ENCODE measurements at regions not wholly inside any gene's neighbourhood (a gene's known extent, or its start where the extent isn't known, plus 50 kb on each side); places are given as distances from the start of the nearest gene placed in this dataset.

GRCh38 chr18:30613467-30613801, 429.1 kb downstream of the DSC3 start:
- Histone ChIP-seq H3K9me2 (replicated peaks; ENCODE audit: control insufficient read depth, low read length) (no peaks in the 10 kb centered on the region), H3K79me2 (ENCODE audit: control insufficient read depth, low read length) (no peaks in the 10 kb centered on the region), H3K27ac (ENCODE audit: low read depth, low read length) (no peak overlapping the region), H3F3A (ENCODE audit: control insufficient read depth, insufficient read depth) (no peaks in the 10 kb centered on the region), H3K9me3 (ENCODE audit: control insufficient read depth, insufficient read depth, low read length) (no peaks in the 10 kb centered on the region), H3K4me1 (ENCODE audit: control insufficient read depth, low read length) (no peaks in the 10 kb centered on the region), H4K20me1 (ENCODE audit: control insufficient read depth, insufficient read depth, low read depth, low read length) (no peaks in the 10 kb centered on the region), H3K4me3 (ENCODE audit: low read length) (no peak overlapping the region), H3K27me3 (ENCODE audit: control insufficient read depth, low read length) (no peaks in the 10 kb centered on the region), H3K4me2 (ENCODE audit: low read length) (no peak overlapping the region), H3K36me3 (ENCODE audit: control insufficient read depth, low read length) (no peaks in the 10 kb centered on the region)
- TF ChIP-seq EZH2phosphoT487 (IDR thresholded peaks at IDR 0.05; ENCODE audit: borderline replicate concordance, low read length), result no peak
- TF ChIP-seq, protein P1, sequence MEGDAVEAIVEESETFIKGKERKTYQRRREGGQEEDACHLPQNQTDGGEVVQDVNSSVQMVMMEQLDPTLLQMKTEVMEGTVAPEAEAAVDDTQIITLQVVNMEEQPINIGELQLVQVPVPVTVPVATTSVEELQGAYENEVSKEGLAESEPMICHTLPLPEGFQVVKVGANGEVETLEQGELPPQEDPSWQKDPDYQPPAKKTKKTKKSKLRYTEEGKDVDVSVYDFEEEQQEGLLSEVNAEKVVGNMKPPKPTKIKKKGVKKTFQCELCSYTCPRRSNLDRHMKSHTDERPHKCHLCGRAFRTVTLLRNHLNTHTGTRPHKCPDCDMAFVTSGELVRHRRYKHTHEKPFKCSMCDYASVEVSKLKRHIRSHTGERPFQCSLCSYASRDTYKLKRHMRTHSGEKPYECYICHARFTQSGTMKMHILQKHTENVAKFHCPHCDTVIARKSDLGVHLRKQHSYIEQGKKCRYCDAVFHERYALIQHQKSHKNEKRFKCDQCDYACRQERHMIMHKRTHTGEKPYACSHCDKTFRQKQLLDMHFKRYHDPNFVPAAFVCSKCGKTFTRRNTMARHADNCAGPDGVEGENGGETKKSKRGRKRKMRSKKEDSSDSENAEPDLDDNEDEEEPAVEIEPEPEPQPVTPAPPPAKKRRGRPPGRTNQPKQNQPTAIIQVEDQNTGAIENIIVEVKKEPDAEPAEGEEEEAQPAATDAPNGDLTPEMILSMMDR (IDR thresholded peaks at IDR 0.05; ENCODE audit: low read depth, low read length, poor library complexity, severe bottlenecking), result no peak

DNA sequence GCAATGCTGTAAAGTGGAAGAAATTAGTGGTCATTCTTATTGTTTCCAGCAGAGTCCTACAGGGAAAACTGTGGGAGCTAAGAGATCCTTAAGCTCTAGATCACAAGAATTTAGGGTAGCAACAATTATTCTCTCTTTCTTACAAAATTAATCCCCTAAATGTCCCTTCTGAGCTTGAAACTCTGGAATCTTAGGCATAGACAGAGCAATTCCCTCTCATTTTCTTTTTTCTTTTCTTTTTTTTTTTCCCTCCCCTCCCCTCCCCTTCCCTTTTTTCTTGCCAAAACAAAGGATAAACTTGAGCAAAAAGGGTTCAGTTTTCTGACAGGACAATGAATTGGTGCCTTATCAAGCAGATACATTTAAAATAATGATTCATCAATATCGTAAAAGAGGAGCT, 441.0 kb downstream of the DSC3 start:
- Histone ChIP-seq H3K27ac (ENCODE audit: low read depth, low read length) (no peak overlapping the region), H3F3A (ENCODE audit: control insufficient read depth, insufficient read depth) (no peaks in the 10 kb centered on the region), H3K9me2 (replicated peaks; ENCODE audit: control insufficient read depth, low read length) (no peaks in the 10 kb centered on the region), H3K36me3 (ENCODE audit: control insufficient read depth, low read length) (no peaks in the 10 kb centered on the region), H3K4me2 (ENCODE audit: low read length) (no peak overlapping the region), H3K9me3 (ENCODE audit: control insufficient read depth, insufficient read depth, low read length) (no peaks in the 10 kb centered on the region), H3K4me3 (ENCODE audit: low read length) (no peak overlapping the region), H3K4me1 (ENCODE audit: control insufficient read depth, low read length) (no peaks in the 10 kb centered on the region), H3K27me3 (ENCODE audit: control insufficient read depth, low read length) (no peaks in the 10 kb centered on the region), H4K20me1 (ENCODE audit: control insufficient read depth, insufficient read depth, low read depth, low read length) (no peaks in the 10 kb centered on the region), H3K79me2 (ENCODE audit: control insufficient read depth, low read length) (no peaks in the 10 kb centered on the region)
- no peak for TF ChIP-seq EZH2phosphoT487 (IDR thresholded peaks at IDR 0.05; ENCODE audit: borderline replicate concordance, low read length)
- TF ChIP-seq, protein P1 (IDR thresholded peaks at IDR 0.05; ENCODE audit: low read depth, low read length, poor library complexity, severe bottlenecking), result no peak

DNA sequence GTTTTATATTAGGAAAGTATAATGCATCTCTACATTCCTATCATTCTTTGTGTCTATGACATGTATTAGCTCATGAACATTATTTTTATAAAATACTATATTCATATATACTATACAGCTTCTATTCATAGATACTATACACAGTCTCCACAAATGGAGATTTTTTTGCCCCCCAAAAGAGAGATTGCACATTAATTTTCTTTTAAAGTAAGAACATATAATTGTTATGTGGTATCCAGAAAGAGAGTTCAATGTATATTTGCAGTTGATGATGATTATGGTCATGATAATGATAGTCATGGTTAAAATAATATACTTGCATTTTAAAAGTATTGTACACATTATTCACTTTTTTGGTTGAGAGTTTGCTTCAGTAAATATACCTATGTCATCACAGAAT, 445.3 kb downstream of the DSC3 start:
- no peaks in the 10 kb centered on the region for H3K9me2 ChIP-seq (replicated peaks; ENCODE audit: control insufficient read depth, low read length)
- H3K79me2 ChIP-seq (ENCODE audit: control insufficient read depth, low read length), result no peaks in the 10 kb centered on the region
- H3K36me3 ChIP-seq (ENCODE audit: control insufficient read depth, low read length), result no peaks in the 10 kb centered on the region
- H3K27ac ChIP-seq (ENCODE audit: low read depth, low read length), result no peak overlapping the region
- no peak for TF ChIP-seq EZH2phosphoT487 (IDR thresholded peaks at IDR 0.05; ENCODE audit: borderline replicate concordance, low read length)
- TF ChIP-seq, protein P1 (IDR thresholded peaks at IDR 0.05; ENCODE audit: low read depth, low read length, poor library complexity, severe bottlenecking), result no peak
- H3K4me3 ChIP-seq (ENCODE audit: low read length), result no peak overlapping the region
- H3F3A ChIP-seq (ENCODE audit: control insufficient read depth, insufficient read depth), result no peaks in the 10 kb centered on the region
- no peaks in the 10 kb centered on the region for H3K4me1 ChIP-seq (ENCODE audit: control insufficient read depth, low read length)
- H3K27me3 ChIP-seq (ENCODE audit: control insufficient read depth, low read length), result no peaks in the 10 kb centered on the region
- no peaks in the 10 kb centered on the region for H3K9me3 ChIP-seq (ENCODE audit: control insufficient read depth, insufficient read depth, low read length)
- H4K20me1 ChIP-seq (ENCODE audit: control insufficient read depth, insufficient read depth, low read depth, low read length), result no peaks in the 10 kb centered on the region
- H3K4me2 ChIP-seq (ENCODE audit: low read length), result no peak overlapping the region

- no peaks in the 10 kb centered on the region for H3K36me3 ChIP-seq (ENCODE audit: control insufficient read depth, low read length)
- H3K9me2 ChIP-seq (replicated peaks; ENCODE audit: control insufficient read depth, low read length), result no peaks in the 10 kb centered on the region
- H3K27ac ChIP-seq (ENCODE audit: low read depth, low read length), result no peak overlapping the region
- no peaks in the 10 kb centered on the region for H3K4me1 ChIP-seq (ENCODE audit: control insufficient read depth, low read length)
- H3K27me3 ChIP-seq (ENCODE audit: control insufficient read depth, low read length), result no peaks in the 10 kb centered on the region
- TF ChIP-seq, protein P1 (IDR thresholded peaks at IDR 0.05; ENCODE audit: low read depth, low read length, poor library complexity, severe bottlenecking), result no peak
- TF ChIP-seq EZH2phosphoT487 (IDR thresholded peaks at IDR 0.05; ENCODE audit: borderline replicate concordance, low read length), result no peak
- H3K4me3 ChIP-seq (ENCODE audit: low read length), result no peak overlapping the region
- H3F3A ChIP-seq (ENCODE audit: control insufficient read depth, insufficient read depth), result no peaks in the 10 kb centered on the region
- H3K9me3 ChIP-seq (ENCODE audit: control insufficient read depth, insufficient read depth, low read length), result no peaks in the 10 kb centered on the region
- H4K20me1 ChIP-seq (ENCODE audit: control insufficient read depth, insufficient read depth, low read depth, low read length), result no peaks in the 10 kb centered on the region
- no peaks in the 10 kb centered on the region for H3K79me2 ChIP-seq (ENCODE audit: control insufficient read depth, low read length)
- H3K4me2 ChIP-seq (ENCODE audit: low read length), result no peak overlapping the region
Measured at GRCh38 chr18:30596635-30597034, 445.9 kb downstream of the DSC3 start.

Data from DOHH2 (cell line).